ENCODE measurements at regions not wholly inside any gene's neighbourhood (a gene's known extent, or its start where the extent isn't known, plus 50 kb on each side); places are given as distances from the start of the nearest gene placed in this dataset.

- intact Hi-C loops (cut with DNase I) = no loop called here
- WGBS, 2 donors = 21 to 53% methylated on average over 8 of the region's 8 CpGs
- Histone ChIP-seq H3K9me3 (no peaks in the 10 kb centered on the region), H3K4me3 (no peak overlapping the region), H3K36me3 (no peaks in the 10 kb centered on the region), H3K27me3 (no peaks in the 10 kb centered on the region), H3K4me1 (peaks cover 0 to 19% (median 14%) of the 10 kb centered on the region in 4 donors), H3K27ac (peak overlapping the region in 1 of 4 donors; percentile 60)
- DNase-seq = no peak
- no peak for TF ChIP-seq POLR2A (IDR thresholded peaks at IDR 0.05)
- no peak for TF ChIP-seq EP300 (IDR thresholded peaks at IDR 0.05)
- TF ChIP-seq CTCF (IDR thresholded peaks at IDR 0.05) = no peak
- TF ChIP-seq POLR2AphosphoS5 (IDR thresholded peaks at IDR 0.05) = no peak
These were observed 330.9 kb downstream of the CHRM3 start for GRCh38 chr1:239717097-239717917.

- Histone ChIP-seq H3K4me1 (peaks cover 0 to 19% (median 14%) of the 10 kb centered on the region in 4 donors), H3K4me3 (no peak overlapping the region), H3K36me3 (no peaks in the 10 kb centered on the region), H3K27ac (peak overlapping the region in 1 of 4 donors; percentile 60), H3K27me3 (no peaks in the 10 kb centered on the region), H3K9me3 (no peaks in the 10 kb centered on the region)
- no peak for TF ChIP-seq POLR2AphosphoS5 (IDR thresholded peaks at IDR 0.05)
- DNase-seq = no peak
- intact Hi-C loops (cut with DNase I) = no loop called here
- WGBS, 2 donors = 42 to 52% methylated on average over 1 of the region's 1 CpG
These were observed 331.5 kb downstream of the CHRM3 start for GRCh38 chr1:239717918-239718184.

GRCh38 chr1:239718571-239718970 lies 332.2 kb downstream of the CHRM3 start:
- intact Hi-C loops (cut with DNase I) = no loop called here
- TF ChIP-seq POLR2AphosphoS5 (IDR thresholded peaks at IDR 0.05) = no peak
- no peak for TF ChIP-seq CTCF (IDR thresholded peaks at IDR 0.05)
- no peak for TF ChIP-seq POLR2A (IDR thresholded peaks at IDR 0.05)
- no peak for TF ChIP-seq EP300 (IDR thresholded peaks at IDR 0.05)
- 61 to 73% methylated on average over 1 of the region's 1 CpG for WGBS, 2 donors
- H3K4me1 ChIP-seq = peaks cover 0 to 19% (median 14%) of the 10 kb centered on the region in 4 donors
- peak overlapping the region in 1 of 4 donors; percentile 60 for H3K27ac ChIP-seq
- H3K36me3 ChIP-seq = no peaks in the 10 kb centered on the region
- no peak for DNase-seq
- no peaks in the 10 kb centered on the region for H3K9me3 ChIP-seq
- no peaks in the 10 kb centered on the region for H3K27me3 ChIP-seq
- H3K4me3 ChIP-seq = no peak overlapping the region

- DNase-seq = no peak
- H3K4me1 ChIP-seq = peaks cover 0 to 19% (median 14%) of the 10 kb centered on the region in 4 donors
- intact Hi-C loops (cut with DNase I) = no loop called here
- no peaks in the 10 kb centered on the region for H3K27me3 ChIP-seq
- H3K9me3 ChIP-seq = no peaks in the 10 kb centered on the region
- 17 to 39% methylated on average over 6 of the region's 6 CpGs for WGBS, 2 donors
- H3K36me3 ChIP-seq = no peaks in the 10 kb centered on the region
- peak overlapping the region in 1 of 4 donors; percentile 60 for H3K27ac ChIP-seq
- TF ChIP-seq POLR2A (IDR thresholded peaks at IDR 0.05) = no peak
- no peak for TF ChIP-seq POLR2AphosphoS5 (IDR thresholded peaks at IDR 0.05)
- TF ChIP-seq EP300 (IDR thresholded peaks at IDR 0.05) = no peak
- no peak for TF ChIP-seq CTCF (IDR thresholded peaks at IDR 0.05)
- H3K4me3 ChIP-seq = no peak overlapping the region
These were observed 332.7 kb downstream of the CHRM3 start for GRCh38 chr1:239718997-239719628.

GRCh38 chr1:239719642-239720258 lies 333.4 kb downstream of the CHRM3 start:
- TF ChIP-seq EP300 (IDR thresholded peaks at IDR 0.05) = no peak
- no peak for TF ChIP-seq CTCF (IDR thresholded peaks at IDR 0.05)
- no peak for TF ChIP-seq POLR2AphosphoS5 (IDR thresholded peaks at IDR 0.05)
- TF ChIP-seq POLR2A (IDR thresholded peaks at IDR 0.05) = no peak
- H3K4me3 ChIP-seq = no peak overlapping the region
- WGBS, 2 donors = 24 to 25% methylated on average over 11 of the region's 11 CpGs
- DNase-seq = no peak
- H3K36me3 ChIP-seq = no peaks in the 10 kb centered on the region
- H3K27me3 ChIP-seq = no peaks in the 10 kb centered on the region
- intact Hi-C loops (cut with DNase I) = no loop called here
- H3K9me3 ChIP-seq = no peaks in the 10 kb centered on the region
- H3K4me1 ChIP-seq = peaks cover 0 to 19% (median 14%) of the 10 kb centered on the region in 4 donors
- H3K27ac ChIP-seq = peak overlapping the region in 1 of 4 donors; percentile 60
